ENCODE measurements at regions not wholly inside any gene's neighbourhood (a gene's known extent, or its start where the extent isn't known, plus 50 kb on each side); places are given as distances from the start of the nearest gene placed in this dataset.

DNA sequence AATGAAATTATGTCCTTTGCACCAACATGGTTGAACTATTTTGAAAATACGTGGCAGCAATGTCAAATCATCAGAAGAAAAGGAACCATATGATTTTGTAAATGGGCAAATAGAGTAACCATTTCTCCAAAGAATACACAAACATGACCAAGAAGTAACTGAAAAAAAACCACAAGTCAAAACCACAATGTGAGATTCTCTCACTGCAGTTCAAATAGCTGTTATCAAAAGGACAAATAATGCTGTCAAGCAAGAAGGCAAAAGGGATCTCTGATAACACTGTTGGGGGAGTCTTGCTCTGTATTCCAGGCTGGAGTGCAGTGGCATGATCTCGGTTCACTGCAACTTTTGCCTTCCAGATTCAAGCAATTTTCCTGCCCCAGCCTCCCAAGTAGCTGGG lies 170.7 kb upstream of the XIST start:
- TF ChIP-seq, protein P1, sequence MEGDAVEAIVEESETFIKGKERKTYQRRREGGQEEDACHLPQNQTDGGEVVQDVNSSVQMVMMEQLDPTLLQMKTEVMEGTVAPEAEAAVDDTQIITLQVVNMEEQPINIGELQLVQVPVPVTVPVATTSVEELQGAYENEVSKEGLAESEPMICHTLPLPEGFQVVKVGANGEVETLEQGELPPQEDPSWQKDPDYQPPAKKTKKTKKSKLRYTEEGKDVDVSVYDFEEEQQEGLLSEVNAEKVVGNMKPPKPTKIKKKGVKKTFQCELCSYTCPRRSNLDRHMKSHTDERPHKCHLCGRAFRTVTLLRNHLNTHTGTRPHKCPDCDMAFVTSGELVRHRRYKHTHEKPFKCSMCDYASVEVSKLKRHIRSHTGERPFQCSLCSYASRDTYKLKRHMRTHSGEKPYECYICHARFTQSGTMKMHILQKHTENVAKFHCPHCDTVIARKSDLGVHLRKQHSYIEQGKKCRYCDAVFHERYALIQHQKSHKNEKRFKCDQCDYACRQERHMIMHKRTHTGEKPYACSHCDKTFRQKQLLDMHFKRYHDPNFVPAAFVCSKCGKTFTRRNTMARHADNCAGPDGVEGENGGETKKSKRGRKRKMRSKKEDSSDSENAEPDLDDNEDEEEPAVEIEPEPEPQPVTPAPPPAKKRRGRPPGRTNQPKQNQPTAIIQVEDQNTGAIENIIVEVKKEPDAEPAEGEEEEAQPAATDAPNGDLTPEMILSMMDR (IDR thresholded peaks at IDR 0.05), result no peak
- TF ChIP-seq POLR2A (IDR thresholded peaks at IDR 0.05), result no peak
